A172 (cell line): ENCODE measurements at regions not wholly inside any gene's neighbourhood (a gene's known extent, or its start where the extent isn't known, plus 50 kb on each side); places are given as distances from the start of the nearest gene placed in this dataset.

ENCODE experiments used
- DNase-seq: peaks from one replicate; pipeline ENCODE4 v3.0.0-alpha.2; 2015; ENCODE audit warnings: low spot score

DNA sequence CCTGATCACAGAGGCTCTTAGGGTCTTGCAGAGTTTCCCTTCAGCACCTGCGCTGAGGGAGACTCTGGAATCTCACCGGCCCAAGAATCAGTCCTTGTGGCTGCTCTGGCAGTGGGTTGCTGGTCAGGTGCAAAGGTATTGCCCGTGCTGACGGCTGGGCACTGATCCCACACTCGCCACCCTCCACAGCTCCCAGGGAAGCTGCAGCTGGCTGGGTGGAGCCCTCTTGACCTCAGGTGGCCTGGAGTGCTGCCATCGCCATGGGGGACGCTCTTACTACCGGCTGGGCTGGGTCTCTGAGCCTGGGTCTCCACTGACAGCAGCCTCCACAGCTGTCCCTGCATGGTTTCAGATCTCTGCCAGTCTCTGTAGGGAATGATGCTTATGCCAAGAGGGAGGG, 52.6 kb upstream of the EPHB3 start:
- no peak for DNase-seq

DNA sequence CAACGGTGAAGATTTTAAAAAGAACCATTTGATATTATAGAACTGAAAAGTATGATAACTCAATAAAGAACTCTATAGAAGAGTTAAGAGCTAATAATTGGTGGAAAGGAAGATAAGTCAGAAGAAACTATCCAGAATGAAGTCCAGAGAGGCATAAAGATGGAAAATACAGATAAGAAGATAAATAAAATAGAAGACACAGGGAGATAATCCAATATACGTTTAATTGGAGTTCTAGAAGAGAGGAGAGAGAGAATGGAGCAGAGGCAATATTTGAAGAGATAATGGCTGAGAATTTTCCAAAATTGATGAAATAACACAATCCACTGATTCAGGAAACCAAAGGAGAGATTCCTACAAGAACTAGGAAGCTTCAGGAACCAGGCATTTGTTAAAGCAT, 49.8 kb upstream of the EPHB3 start:
- DNase-seq = no peak
